SHP77 treated with DMSO at 0.1 percent for 48 hours (cell line): ENCODE measurements at regions not wholly inside any gene's neighbourhood (a gene's known extent, or its start where the extent isn't known, plus 50 kb on each side); places are given as distances from the start of the nearest gene placed in this dataset.
"Not testable (repeated sequence)": the region's sequence is repeated elsewhere in the genome, so short reads cannot be mapped to it uniquely, and the experiment has no call there.

Source experiments
- DNase-seq: peaks from one replicate; lab custom pipeline; 2025; lab: John Stamatoyannopoulos, UW

- DNase-seq, result no peak
These were observed 91.9 kb upstream of the DHRS4 start for GRCh38 chr14:23861666-23862065.

- DNase-seq, result no peak
These were observed 91.1 kb upstream of the DHRS4 start for GRCh38 chr14:23862513-23862912.

- no peak for DNase-seq
These were observed 89.7 kb upstream of the DHRS4 start for GRCh38 chr14:23863836-23864235.

- no peak for DNase-seq
These were observed 89.3 kb upstream of the DHRS4 start for GRCh38 chr14:23864259-23864658.

GRCh38 chr14:23864861-23865260 is 88.7 kb upstream of the DHRS4 start:
- peak; percentile 27 for DNase-seq

GRCh38 chr14:23865502-23865901 is 88.1 kb upstream of the DHRS4 start:
- DNase-seq, result peak; percentile 31

GRCh38 chr14:23866269-23866668 is 87.3 kb upstream of the DHRS4 start:
- no peak for DNase-seq

- no peak for DNase-seq
These were observed 84.4 kb upstream of the DHRS4 start for GRCh38 chr14:23869078-23869719.

GRCh38 chr14:23876160-23876750 is 77.3 kb upstream of the DHRS4 start:
- DNase-seq, result no peak

- no peak for DNase-seq
These were observed 76.5 kb upstream of the DHRS4 start for GRCh38 chr14:23877111-23877510.

GRCh38 chr14:23877538-23878180 is 75.9 kb upstream of the DHRS4 start:
- DNase-seq, result no peak

- DNase-seq, result no peak
These were observed 72.3 kb upstream of the DHRS4 start for GRCh38 chr14:23881282-23881681.

- DNase-seq, result no peak
These were observed 69.7 kb upstream of the DHRS4 start for GRCh38 chr14:23883684-23884540.

GRCh38 chr14:23884541-23884904 is 69.0 kb upstream of the DHRS4 start:
- DNase-seq, result no peak

GRCh38 chr14:23887536-23887935 is 66.0 kb upstream of the DHRS4 start:
- no peak for DNase-seq

- DNase-seq, result not testable (repeated sequence)
These were observed 61.9 kb upstream of the DHRS4 start for GRCh38 chr14:23891717-23892116.

- DNase-seq, result not testable (repeated sequence)
These were observed 61.3 kb upstream of the DHRS4 start for GRCh38 chr14:23892289-23892688.

GRCh38 chr14:23894362-23895052 is 59.1 kb upstream of the DHRS4 start:
- DNase-seq, result no peak

GRCh38 chr14:23895053-23895419 is 58.5 kb upstream of the DHRS4 start:
- no peak for DNase-seq

- DNase-seq, result no peak
These were observed 58.1 kb upstream of the DHRS4 start for GRCh38 chr14:23895480-23895879.

GRCh38 chr14:23896609-23897153 is 56.9 kb upstream of the DHRS4 start:
- no peak for DNase-seq

- DNase-seq, result not testable (repeated sequence)
These were observed 56.3 kb upstream of the DHRS4 start for GRCh38 chr14:23897291-23897690.
